IMR-90 (cell line): ENCODE measurements at regions not wholly inside any gene's neighbourhood (a gene's known extent, or its start where the extent isn't known, plus 50 kb on each side); places are given as distances from the start of the nearest gene placed in this dataset.

Experiments
- ATAC-seq: fragments of 200-7000 bp; cut with Tn5 transposase; 2 replicates; pipeline ENCODE4 v1.9.1; 2020; ENCODE audit warnings: low read depth, mild to moderate bottlenecking, moderate library complexity
- BruUV-seq: library from RNA; stranded (reverse); fragments of 400-500 nt; replicated peaks from 2 replicates; lab custom pipeline; 2021; lab: Mats Ljungman, UMichigan
- CTCF ChIA-PET: fragments of 300-600 bp; formaldehyde crosslinking; extraction: SDS; loops from one replicate; lab custom pipeline; 2021; ENCODE audit warnings: antibody characterized with exemption; lab: Yijun Ruan, JAX
- POLR2A ChIA-PET: fragments of 300-600 bp; sonication (Branson Sonifier 250); formaldehyde crosslinking; loops from one replicate; lab custom pipeline; 2022; ENCODE audit warnings: antibody characterized with exemption; ENCODE audit not compliant: unreplicated experiment; lab: Charles Lee
- DNase-seq: peaks from one replicate; pipeline ENCODE4 v3.0.0; 2013
- H2AFZ ChIP-seq: replicated peaks from 2 replicates; pipeline ENCODE3; 2013; ENCODE audit warnings: low read length, mild to moderate bottlenecking; ENCODE audit not compliant: poor library complexity
- H2AK5ac ChIP-seq: 2 replicates; pipeline ENCODE4 v1.6.1; 2013; ENCODE audit warnings: low read depth, low read length, inconsistent platforms
- H2AK9ac ChIP-seq: replicated peaks from 2 replicates; pipeline ENCODE3; 2013; ENCODE audit warnings: mild to moderate bottlenecking, low read depth, low read length, moderate library complexity; ENCODE audit not compliant: poor library complexity
- H2BK120ac ChIP-seq: 2 replicates; pipeline ENCODE4 v1.6.1; 2013; ENCODE audit warnings: low read depth, low read length, inconsistent platforms
- H2BK15ac ChIP-seq: 3 replicates; pipeline ENCODE4 v1.6.1; 2013; ENCODE audit warnings: low read depth, low read length, inconsistent platforms
- H2BK20ac ChIP-seq: 2 replicates; pipeline ENCODE4 v1.6.1; 2013; ENCODE audit warnings: low read depth, mild to moderate bottlenecking, inconsistent platforms, low read length, moderate library complexity
- H2BK5ac ChIP-seq: 2 replicates; pipeline ENCODE4 v1.6.1; 2013; ENCODE audit warnings: mild to moderate bottlenecking, low read depth, low read length, inconsistent platforms; ENCODE audit not compliant: poor library complexity, severe bottlenecking
- H3K14ac ChIP-seq: replicated peaks from 2 replicates; pipeline ENCODE4 v1.6.1; 2013; ENCODE audit warnings: low read depth, low read length, inconsistent platforms
- H3K18ac ChIP-seq: 2 replicates; pipeline ENCODE4 v1.6.1; 2013; ENCODE audit warnings: low read depth, low read length, control low read depth
- H3K23ac ChIP-seq: 2 replicates; pipeline ENCODE4 v1.6.1; 2013; ENCODE audit warnings: low read depth, low read length, inconsistent platforms
- H3K27ac ChIP-seq: 2 replicates; pipeline ENCODE4 v1.5.1; 2013; ENCODE audit warnings: mild to moderate bottlenecking, control low read depth, low read length; ENCODE audit not compliant: insufficient read depth
- H3K27me3 ChIP-seq: 2 replicates; pipeline ENCODE4 v1.6.1; 2013; ENCODE audit warnings: low read length; ENCODE audit not compliant: control insufficient read depth, insufficient read depth
- H3K36me3 ChIP-seq: 2 replicates; pipeline ENCODE4 v1.6.1; 2013; ENCODE audit warnings: low read length, mixed read lengths; ENCODE audit not compliant: control insufficient read depth, insufficient read depth
- H3K4ac ChIP-seq: 2 replicates; pipeline ENCODE4 v1.6.1; 2013; ENCODE audit warnings: low read depth, low read length, inconsistent platforms
- H3K4me1 ChIP-seq: 2 replicates; pipeline ENCODE4 v1.6.1; 2013; ENCODE audit warnings: low read length, mixed read lengths; ENCODE audit not compliant: control insufficient read depth, insufficient read depth
- H3K4me2 ChIP-seq: 2 replicates; pipeline ENCODE4 v1.6.1; 2013; ENCODE audit warnings: low read depth, mild to moderate bottlenecking, control low read depth, low read length, moderate library complexity
- H3K4me3 ChIP-seq: 2 replicates; pipeline ENCODE4 v1.5.1; 2013; ENCODE audit warnings: low read depth, mild to moderate bottlenecking, control low read depth, low read length, moderate library complexity; ENCODE audit not compliant: insufficient read depth
- H3K56ac ChIP-seq: 2 replicates; pipeline ENCODE4 v1.6.1; 2013; ENCODE audit warnings: low read length, inconsistent platforms; ENCODE audit not compliant: insufficient read depth; ENCODE audit errors: extremely low read depth
- H3K79me1 ChIP-seq, 2 experiments: 2 replicates each; pipeline ENCODE4 v1.6.1; 2013; ENCODE audit warnings: low read length in 2 of 2, inconsistent platforms in 1 of 2, low read depth in 1 of 2
- H3K9ac ChIP-seq: 2 replicates; pipeline ENCODE4 v1.6.1; 2013; ENCODE audit warnings: low read depth, low read length, control low read depth
- H3K9me1 ChIP-seq: 2 replicates; pipeline ENCODE4 v1.6.1; 2013; ENCODE audit warnings: low read length, inconsistent platforms; ENCODE audit not compliant: insufficient read depth
- H3K9me3 ChIP-seq: 2 replicates; pipeline ENCODE4 v1.6.1; 2013; ENCODE audit warnings: low read length; ENCODE audit not compliant: control insufficient read depth, insufficient read depth
- H4K20me1 ChIP-seq: 2 replicates; pipeline ENCODE4 v1.6.1; 2013; ENCODE audit warnings: low read length, inconsistent platforms; ENCODE audit not compliant: insufficient read depth
- H4K5ac ChIP-seq: 2 replicates; pipeline ENCODE4 v1.6.1; 2013; ENCODE audit warnings: mild to moderate bottlenecking, low read depth, low read length, control low read depth
- H4K8ac ChIP-seq, 2 experiments: 2 replicates each; pipeline ENCODE4 v1.6.1; 2013; ENCODE audit warnings: low read depth in 2 of 2, low read length in 2 of 2, control low read depth in 1 of 2, inconsistent platforms in 1 of 2
- H4K91ac ChIP-seq: 2 replicates; pipeline ENCODE4 v1.6.1; 2013; ENCODE audit warnings: low read depth, low read length, inconsistent platforms; ENCODE audit not compliant: insufficient read depth
- BHLHE40 ChIP-seq: fragments of 150-350 bp; IDR thresholded peaks from 2 replicates; pipeline ENCODE4 v1.6.1; 2016; ENCODE audit warnings: mild to moderate bottlenecking, low read depth, low read length
- CEBPB ChIP-seq: IDR thresholded peaks from 2 replicates; pipeline ENCODE4 v1.6.1; 2012; ENCODE audit warnings: low read depth, low read length, improper control_type of control experiment
- CHD1 ChIP-seq: IDR thresholded peaks from 2 replicates; pipeline ENCODE4 v1.6.1; 2012; ENCODE audit warnings: low read depth, low read length, improper control_type of control experiment
- CTCF ChIP-seq: conservative IDR thresholded peaks from 2 replicates; pipeline ENCODE4 v1.5.1; 2012; ENCODE audit warnings: mild to moderate bottlenecking, low read depth, low read length, improper control_type of control experiment
- ELK1 ChIP-seq: fragments of 150-350 bp; IDR thresholded peaks from 2 replicates; pipeline ENCODE4 v1.6.1; 2016; ENCODE audit warnings: low read depth, mild to moderate bottlenecking, low read length, moderate library complexity, borderline replicate concordance
- FOS ChIP-seq: fragments of 150-350 bp; IDR thresholded peaks from 2 replicates; pipeline ENCODE4 v1.6.1; 2016; ENCODE audit warnings: low read depth, low read length
- MAFK ChIP-seq: IDR thresholded peaks from 2 replicates; pipeline ENCODE4 v1.6.1; 2012; ENCODE audit warnings: low read depth, low read length, improper control_type of control experiment
- MAZ ChIP-seq: IDR thresholded peaks from 2 replicates; pipeline ENCODE4 v1.6.1; 2012; ENCODE audit warnings: low read depth, mild to moderate bottlenecking, low read length, improper control_type of control experiment, moderate library complexity, borderline replicate concordance
- MXI1 ChIP-seq: IDR thresholded peaks from 2 replicates; pipeline ENCODE4 v1.6.1; 2012; ENCODE audit warnings: low read depth, mild to moderate bottlenecking, low read length, moderate library complexity, borderline replicate concordance
- NFE2L2 ChIP-seq: fragments of 150-350 bp; IDR thresholded peaks from 2 replicates; pipeline ENCODE4 v1.6.1; 2016; ENCODE audit warnings: low read depth, mild to moderate bottlenecking, low read length
- POLR2A ChIP-seq: IDR thresholded peaks from 2 replicates; pipeline ENCODE4 v1.6.1; 2012; ENCODE audit warnings: mild to moderate bottlenecking, low read depth, low read length
- RAD21 ChIP-seq: IDR thresholded peaks from 2 replicates; pipeline ENCODE4 v1.6.1; 2012; ENCODE audit warnings: low read length, improper control_type of control experiment
- RCOR1 ChIP-seq: IDR thresholded peaks from 2 replicates; pipeline ENCODE4 v1.6.1; 2012; ENCODE audit warnings: mild to moderate bottlenecking, low read length, improper control_type of control experiment; ENCODE audit not compliant: insufficient replicate concordance
- RFX5 ChIP-seq: IDR thresholded peaks from 2 replicates; pipeline ENCODE4 v1.8.0; 2012; ENCODE audit warnings: low read depth, mild to moderate bottlenecking, low read length, moderate library complexity
- SMC3 ChIP-seq: fragments of 150-350 bp; IDR thresholded peaks from 2 replicates; pipeline ENCODE4 v1.6.1; 2016; ENCODE audit warnings: low read depth, mild to moderate bottlenecking, antibody characterized with exemption, low read length, moderate library complexity
- USF2 ChIP-seq: fragments of 150-350 bp; IDR thresholded peaks from 2 replicates; pipeline ENCODE4 v1.6.1; 2017; ENCODE audit warnings: mild to moderate bottlenecking, antibody characterized with exemption, low read length, low read depth
- WGBS, 2 experiments: methylation state at CpG; one replicate each; pipeline versions ENCODE4 v1.1.5 to v1.1.7; 2013; ENCODE audit warnings: missing lambda C conversion rate in 2 of 2; ENCODE audit not compliant: insufficient read length in 1 of 2; ENCODE audit errors: extremely low coverage in 2 of 2; 5-methylcytosine and 5-hydroxymethylcytosine counted together
- dilution Hi-C: fragments of 300-500 bp; cut with HindIII; formaldehyde crosslinking; loops from one replicate; pipeline ENCODE4 v1.14.3; 2018; ENCODE audit warnings: low sequenced_read_pairs; ENCODE audit not compliant: unreplicated experiment
- in situ Hi-C: fragments of 300-500 bp; cut with MboI; formaldehyde crosslinking; loops from 3 replicates; pipeline ENCODE4 v1.14.3; 2019; ENCODE audit warnings: low sequenced_read_pairs, inconsistent platforms, mixed read lengths
- intact Hi-C: fragments of 100-400 bp; cut with micrococcal nuclease; formaldehyde crosslinking; loops from 2 replicates; pipeline ENCODE4 v1.10.0; 2022

GRCh38 chr6:144849920-144850319, 564.8 kb downstream of the UTRN start:
- dilution Hi-C loops, result no loop called here
- no peak for DNase-seq
- no TSS peak for BruUV-seq

More at GRCh38 chr6:144849920-144850319, 564.8 kb downstream of the UTRN start:
- no peaks in the 10 kb centered on the region for H3K9me1 ChIP-seq
- H3K14ac ChIP-seq, result no peak overlapping the region
- ChIA-PET POLR2A (no interaction called here), CTCF (no interaction called here)
- H3K9me3 ChIP-seq, result no peaks in the 10 kb centered on the region
- ATAC-seq, result no peak
- H3K79me1 ChIP-seq, result no peaks in the 10 kb centered on the region
- H2AFZ ChIP-seq, result no peak overlapping the region
- 86% methylated on average over 1 of the region's 2 CpGs; no CpG with 5 or more reads in 1 of the 2 experiments for WGBS, 2 experiments
- H2BK15ac ChIP-seq, result no peak overlapping the region
- H3K23ac ChIP-seq, result no peak overlapping the region
- no peak overlapping the region for H3K4me3 ChIP-seq
- in situ Hi-C loops, result no loop called here
- H2BK20ac ChIP-seq, result no peak overlapping the region
- no peaks in the 10 kb centered on the region for H3K27me3 ChIP-seq
- peaks cover 1% of the 10 kb centered on the region; the same call in 1 of the 2 replicates for H3K36me3 ChIP-seq
- H2AK5ac ChIP-seq, result no peak overlapping the region
- H4K91ac ChIP-seq, result no peak overlapping the region
- H3K4me1 ChIP-seq, result no peaks in the 10 kb centered on the region
- no peak overlapping the region for H3K56ac ChIP-seq
- intact Hi-C loops, result no loop called here
- H2AK9ac ChIP-seq, result no peak overlapping the region
- H3K4ac ChIP-seq, result no peak overlapping the region
- no peak overlapping the region for H3K18ac ChIP-seq
- no peak overlapping the region for H3K27ac ChIP-seq
- H4K8ac ChIP-seq, result no peak overlapping the region
- H3K9ac ChIP-seq, result no peak overlapping the region
- H3K4me2 ChIP-seq, result no peak overlapping the region
- H4K5ac ChIP-seq, result no peak overlapping the region
- no peak overlapping the region for H2BK120ac ChIP-seq
- H2BK5ac ChIP-seq, result no peak overlapping the region
- no peaks in the 10 kb centered on the region for H4K20me1 ChIP-seq
- no peak for TF ChIP-seq FOS
- TF ChIP-seq MAFK, result no peak
- TF ChIP-seq RAD21, result no peak
- TF ChIP-seq SMC3, result no peak
- no peak for TF ChIP-seq CEBPB
- no peak for TF ChIP-seq CHD1
- TF ChIP-seq MXI1, result no peak
- TF ChIP-seq USF2, result no peak
- no peak for TF ChIP-seq RFX5
- no peak for TF ChIP-seq NFE2L2
- TF ChIP-seq MAZ, result no peak
- no peak for TF ChIP-seq POLR2A
- no peak for TF ChIP-seq CTCF
- TF ChIP-seq RCOR1, result no peak
- TF ChIP-seq ELK1, result no peak
- TF ChIP-seq BHLHE40, result no peak
